Caki2 (cell line): ENCODE measurements at regions not wholly inside any gene's neighbourhood (a gene's known extent, or its start where the extent isn't known, plus 50 kb on each side); places are given as distances from the start of the nearest gene placed in this dataset.
"Not testable (repeated sequence)": the region's sequence is repeated elsewhere in the genome, so short reads cannot be mapped to it uniquely, and the experiment has no call there.

Source experiments
- DNase-seq: peaks from one replicate; pipeline ENCODE4 v3.0.0-alpha.2; 2015; ENCODE audit warnings: low read depth
- in situ Hi-C: cut with HindIII; loops from 2 replicates; pipeline ENCODE4 v1.10.0; 2016; ENCODE audit warnings: low sequenced_read_pairs, low pct_unique_long_range_greater_than_20kb, mixed read lengths

DNA sequence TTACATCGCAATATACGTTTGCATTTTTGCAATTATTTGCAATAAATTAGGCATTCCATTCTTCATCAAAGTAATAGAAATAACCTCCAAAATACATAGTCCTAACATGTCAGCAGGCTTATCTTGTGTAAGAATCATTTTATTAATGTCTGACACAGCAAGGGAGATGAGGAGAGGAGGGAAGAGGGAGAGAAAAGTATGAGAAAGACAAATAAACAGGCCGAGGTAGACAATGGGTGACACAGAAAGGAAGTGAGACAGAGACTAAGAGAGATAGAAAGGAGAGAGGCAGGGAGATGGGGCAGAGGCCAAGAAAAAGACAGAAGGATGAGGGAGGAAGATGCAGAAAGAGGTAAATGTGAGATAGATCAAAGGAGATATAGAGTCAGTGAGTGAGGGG, 50.3 kb upstream of the CYP2B6 start:
- DNase-seq, in situ Hi-C loops: not testable (repeated sequence)

DNA sequence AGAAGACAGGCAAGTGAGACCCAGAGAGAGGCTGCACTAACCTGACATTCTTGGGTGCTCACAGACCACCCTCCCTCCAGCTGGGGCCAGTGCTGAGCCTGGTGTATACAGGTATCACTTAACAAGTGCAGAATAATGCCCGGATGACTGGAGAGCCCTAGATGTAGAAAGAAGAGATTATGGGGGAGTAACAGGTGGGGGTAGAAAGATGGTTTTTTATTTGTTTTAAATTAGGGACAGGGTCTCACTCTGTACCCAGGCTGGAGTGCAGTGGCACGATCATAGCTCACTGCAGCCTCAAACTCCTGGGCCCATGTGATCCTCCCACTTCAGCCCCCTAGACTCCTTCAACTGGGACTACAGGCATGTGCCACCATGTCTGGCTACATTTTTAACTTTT, 53.1 kb upstream of the CYP2B6 start:
- in situ Hi-C loops, DNase-seq: not testable (repeated sequence)

DNA sequence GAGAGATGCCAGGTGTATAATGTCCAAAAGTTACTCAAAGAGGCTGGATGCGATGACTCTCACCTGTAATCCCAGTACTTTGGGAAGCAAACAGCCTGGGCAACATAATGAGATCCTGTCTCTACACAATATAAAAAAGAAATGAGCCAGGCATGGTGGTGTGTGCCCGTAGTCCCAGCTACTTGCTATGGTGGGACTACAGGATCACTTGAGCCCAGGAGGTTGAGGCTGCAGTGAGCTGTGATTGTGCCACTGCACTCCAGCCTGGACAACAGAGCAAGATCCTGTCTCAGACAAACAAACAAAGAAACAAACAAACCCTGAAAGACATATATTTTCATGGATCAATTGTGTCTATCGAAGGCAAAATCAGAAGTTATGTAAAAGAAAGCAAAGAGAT, 54.3 kb upstream of the CYP2B6 start:
- DNase-seq, result no peak
- in situ Hi-C loops, result no loop called here

DNA sequence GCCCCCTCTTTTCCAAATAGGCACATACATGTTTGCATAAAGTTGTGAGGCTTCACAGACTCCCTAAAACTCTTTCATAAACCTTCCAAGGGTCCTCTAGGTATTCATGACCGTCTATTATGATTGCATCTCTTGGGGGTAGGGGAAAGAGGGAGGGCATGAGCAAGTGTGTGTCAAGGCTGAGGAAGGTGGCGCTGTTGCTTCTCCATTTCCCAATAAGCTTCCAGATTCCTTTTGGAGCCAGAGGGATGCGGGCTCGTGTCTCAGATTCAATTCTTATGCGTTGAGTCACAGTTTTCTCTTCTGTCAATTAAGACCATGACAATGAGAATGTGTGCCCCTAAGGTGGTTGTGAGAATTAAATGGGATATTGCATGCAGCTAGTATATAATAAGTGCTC, 51.0 kb upstream of the CYP2A7 start:
- peak; percentile 40 for DNase-seq

DNA sequence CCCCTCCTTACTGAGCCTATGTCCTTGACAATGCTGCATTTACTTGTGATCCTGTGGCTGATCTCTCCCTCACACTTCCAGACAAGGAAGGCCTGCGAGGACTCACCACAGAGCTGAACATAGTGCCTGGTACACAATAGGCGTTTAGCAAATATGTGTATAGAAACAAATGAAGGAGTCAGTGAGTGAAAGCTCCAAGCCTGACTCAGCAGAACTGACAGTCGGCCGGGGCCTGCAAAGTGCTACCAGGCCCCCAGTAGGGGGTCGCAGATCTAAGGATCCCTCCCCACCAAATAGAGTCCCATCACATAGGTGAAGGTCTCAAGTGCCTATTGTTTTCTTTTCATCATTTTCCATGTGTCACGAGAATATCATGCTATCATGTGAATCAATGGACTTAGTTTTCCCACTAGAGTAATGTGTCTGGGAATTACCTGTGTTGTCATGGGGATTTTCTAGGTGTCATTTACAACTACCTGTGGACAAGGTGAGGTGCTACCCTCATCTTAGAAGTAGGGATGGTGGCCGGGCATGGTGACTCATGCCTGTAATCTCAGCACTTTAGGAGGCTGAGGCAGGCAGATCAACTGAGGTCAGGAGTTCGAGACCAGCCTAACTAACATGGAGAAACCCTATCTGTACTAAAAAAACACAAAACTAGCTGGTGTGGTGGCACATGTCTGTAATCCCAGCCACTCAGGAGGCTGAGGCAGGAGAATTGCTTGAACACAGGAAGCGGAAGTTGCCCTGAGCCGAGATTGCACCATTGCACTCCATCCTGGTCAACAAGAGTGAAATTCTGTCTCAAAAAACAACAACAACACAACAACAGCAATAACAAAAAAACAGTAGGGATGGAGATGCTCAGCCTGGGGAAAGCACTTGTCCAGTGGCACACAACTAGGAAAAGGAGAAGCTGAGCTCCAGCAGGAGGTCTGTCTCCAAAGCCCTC, 50.3 kb upstream of the CYP2A7 start:
- in situ Hi-C loops, result no loop called here
- no peak for DNase-seq

More for the DNA sequence above, 51.0 kb upstream of the CYP2A7 start:
- in situ Hi-C loops, result no loop called here
